ENCODE measurements at regions not wholly inside any gene's neighbourhood (a gene's known extent, or its start where the extent isn't known, plus 50 kb on each side); places are given as distances from the start of the nearest gene placed in this dataset.
A peak's percentile ranks its signal among the peaks of the same experiment; 100 is the strongest.

- no peak for DNase-seq
Observed at GRCh38 chr4:62627141-62627540, 1427.0 kb downstream of the ADGRL3 start.

- DNase-seq, result no peak
Observed at GRCh38 chr4:62622089-62622488, 1422.0 kb downstream of the ADGRL3 start.

GRCh38 chr4:62619971-62620370 is 1419.8 kb downstream of the ADGRL3 start:
- DNase-seq, result no peak

GRCh38 chr4:62618042-62618441 is 1417.9 kb downstream of the ADGRL3 start:
- DNase-seq, result no peak

GRCh38 chr4:62601737-62602136 is 1401.6 kb downstream of the ADGRL3 start:
- DNase-seq, result no peak

GRCh38 chr4:62595265-62595664 is 1395.1 kb downstream of the ADGRL3 start:
- peak; percentile 4 for DNase-seq

- DNase-seq, result no peak
Observed at GRCh38 chr4:62591756-62592155, 1391.6 kb downstream of the ADGRL3 start.

- DNase-seq, result no peak
Observed at GRCh38 chr4:62588671-62589070, 1388.5 kb downstream of the ADGRL3 start.

- DNase-seq, result no peak
Observed at GRCh38 chr4:62571494-62571893, 1371.4 kb downstream of the ADGRL3 start.

- no peak for DNase-seq
Observed at GRCh38 chr4:62560858-62561257, 1360.7 kb downstream of the ADGRL3 start.

GRCh38 chr4:62550121-62550520 is 1350.0 kb downstream of the ADGRL3 start:
- no peak for DNase-seq

GRCh38 chr4:62549601-62550000 is 1349.5 kb downstream of the ADGRL3 start:
- DNase-seq, result no peak

GRCh38 chr4:62548765-62549164 is 1348.6 kb downstream of the ADGRL3 start:
- no peak for DNase-seq

GRCh38 chr4:62548108-62548524 is 1348.0 kb downstream of the ADGRL3 start:
- DNase-seq, result no peak

- no peak for DNase-seq
Observed at GRCh38 chr4:62544428-62544827, 1344.3 kb downstream of the ADGRL3 start.

GRCh38 chr4:62543002-62543401 is 1342.9 kb downstream of the ADGRL3 start:
- no peak for DNase-seq

- DNase-seq, result no peak
Observed at GRCh38 chr4:62533573-62533972, 1333.4 kb downstream of the ADGRL3 start.

- no peak for DNase-seq
Observed at GRCh38 chr4:62531731-62532130, 1331.6 kb downstream of the ADGRL3 start.

GRCh38 chr4:62531264-62531663 is 1331.1 kb downstream of the ADGRL3 start:
- no peak for DNase-seq

- no peak for DNase-seq
Observed at GRCh38 chr4:62528874-62529273, 1328.7 kb downstream of the ADGRL3 start.

GRCh38 chr4:62526671-62527070 is 1326.5 kb downstream of the ADGRL3 start:
- DNase-seq, result no peak

GRCh38 chr4:62523256-62523655 is 1323.1 kb downstream of the ADGRL3 start:
- no peak for DNase-seq

- no peak for DNase-seq
Observed at GRCh38 chr4:62522273-62522672, 1322.1 kb downstream of the ADGRL3 start.

GRCh38 chr4:62517716-62518115 is 1317.6 kb downstream of the ADGRL3 start:
- DNase-seq, result no peak

- no peak for DNase-seq
Observed at GRCh38 chr4:62513306-62513705, 1313.2 kb downstream of the ADGRL3 start.

- no peak for DNase-seq
Observed at GRCh38 chr4:62512271-62512670, 1312.1 kb downstream of the ADGRL3 start.

Data from stimulated activated CD4-positive, alpha-beta T cell treated with anti-CD3 and anti-CD28 coated beads, Interleukin-15, amount 100 ng/mL, for 24 hours (primary cell).